GM23248 (cell line): ENCODE measurements at regions not wholly inside any gene's neighbourhood (a gene's known extent, or its start where the extent isn't known, plus 50 kb on each side); places are given as distances from the start of the nearest gene placed in this dataset.
A peak's percentile ranks its signal among the peaks of the same experiment; 100 is the strongest.

Experiments used
- DNase-seq: peaks from one replicate; pipeline ENCODE4 v3.0.0-alpha.2; 2015
- H2AFZ ChIP-seq: fragments of 200-600 bp; sonication (generic); 2 replicates; pipeline ENCODE4 v1.6.1; 2016; ENCODE audit warnings: antibody characterized with exemption
- H3F3A ChIP-seq: fragments of 200-600 bp; sonication (generic); 2 replicates; pipeline ENCODE4 v1.6.1; 2016; ENCODE audit warnings: mild to moderate bottlenecking, antibody characterized with exemption, mixed run types; ENCODE audit not compliant: insufficient read depth
- H3K27ac ChIP-seq: fragments of 200-600 bp; sonication (generic); 2 replicates; pipeline ENCODE4 v1.5.1; 2016; ENCODE audit warnings: mild to moderate bottlenecking
- H3K27me3 ChIP-seq: fragments of 200-600 bp; sonication (generic); replicated peaks from 2 replicates; pipeline ENCODE4 v1.6.1; 2016; ENCODE audit warnings: mild to moderate bottlenecking; ENCODE audit not compliant: insufficient read depth
- H3K36me3 ChIP-seq: fragments of 200-600 bp; sonication (generic); 2 replicates; pipeline ENCODE4 v1.6.1; 2016; ENCODE audit warnings: low read depth, mild to moderate bottlenecking
- H3K4me1 ChIP-seq: fragments of 200-600 bp; sonication (generic); 2 replicates; pipeline ENCODE4 v1.6.1; 2016; ENCODE audit warnings: mild to moderate bottlenecking; ENCODE audit not compliant: insufficient read depth
- H3K4me2 ChIP-seq: fragments of 200-600 bp; sonication (generic); one replicate; pipeline ENCODE4 v1.6.1; 2016; ENCODE audit warnings: mild to moderate bottlenecking; ENCODE audit not compliant: unreplicated experiment
- H3K4me3 ChIP-seq: fragments of 200-600 bp; sonication (generic); 2 replicates; pipeline ENCODE4 v1.5.1; 2016; ENCODE audit warnings: mild to moderate bottlenecking
- H3K79me2 ChIP-seq: fragments of 200-600 bp; sonication (generic); 2 replicates; pipeline ENCODE4 v1.6.1; 2016; ENCODE audit warnings: mild to moderate bottlenecking; ENCODE audit not compliant: insufficient read depth
- H3K9ac ChIP-seq: fragments of 200-600 bp; sonication (generic); 2 replicates; pipeline ENCODE4 v1.6.1; 2016; ENCODE audit warnings: mild to moderate bottlenecking
- H3K9me2 ChIP-seq: fragments of 200-600 bp; sonication (generic); 2 replicates; pipeline ENCODE4 v1.6.1; 2016; ENCODE audit warnings: mixed run types, mild to moderate bottlenecking, moderate library complexity; ENCODE audit not compliant: insufficient read depth
- H3K9me3 ChIP-seq: fragments of 200-600 bp; sonication (generic); one replicate; pipeline ENCODE4 v1.6.1; 2017; ENCODE audit warnings: low read depth
- H4K20me1 ChIP-seq: fragments of 200-600 bp; sonication (generic); 2 replicates; pipeline ENCODE4 v1.6.0; 2016; ENCODE audit not compliant: insufficient read depth
- EZH2 ChIP-seq: fragments of 200-600 bp; sonication (generic); IDR thresholded peaks from 2 replicates; pipeline ENCODE4 v1.6.1; 2018; ENCODE audit warnings: antibody characterized with exemption, mild to moderate bottlenecking; ENCODE audit not compliant: insufficient read depth, poor library complexity, severe bottlenecking
- EZH2phosphoT487 ChIP-seq: fragments of 200-600 bp; sonication (generic); IDR thresholded peaks from 2 replicates; pipeline ENCODE4 v1.6.1; 2018; ENCODE audit warnings: antibody characterized with exemption, moderate library complexity, mild to moderate bottlenecking, low read depth; ENCODE audit not compliant: insufficient read depth
- WGBS, 2 experiments: methylation state at CpG; one replicate each; pipeline ENCODE4 v1.1.6; 2015 to 2017; ENCODE audit warnings: low lambda C conversion rate in 2 of 2, low coverage in 1 of 2; ENCODE audit errors: missing lambda C conversion rate in 2 of 2; 5-methylcytosine and 5-hydroxymethylcytosine counted together
- in situ Hi-C: fragments of 300-500 bp; cut with MboI; formaldehyde crosslinking; loops from 2 replicates; pipeline ENCODE4 v1.15.0; 2020

DNA sequence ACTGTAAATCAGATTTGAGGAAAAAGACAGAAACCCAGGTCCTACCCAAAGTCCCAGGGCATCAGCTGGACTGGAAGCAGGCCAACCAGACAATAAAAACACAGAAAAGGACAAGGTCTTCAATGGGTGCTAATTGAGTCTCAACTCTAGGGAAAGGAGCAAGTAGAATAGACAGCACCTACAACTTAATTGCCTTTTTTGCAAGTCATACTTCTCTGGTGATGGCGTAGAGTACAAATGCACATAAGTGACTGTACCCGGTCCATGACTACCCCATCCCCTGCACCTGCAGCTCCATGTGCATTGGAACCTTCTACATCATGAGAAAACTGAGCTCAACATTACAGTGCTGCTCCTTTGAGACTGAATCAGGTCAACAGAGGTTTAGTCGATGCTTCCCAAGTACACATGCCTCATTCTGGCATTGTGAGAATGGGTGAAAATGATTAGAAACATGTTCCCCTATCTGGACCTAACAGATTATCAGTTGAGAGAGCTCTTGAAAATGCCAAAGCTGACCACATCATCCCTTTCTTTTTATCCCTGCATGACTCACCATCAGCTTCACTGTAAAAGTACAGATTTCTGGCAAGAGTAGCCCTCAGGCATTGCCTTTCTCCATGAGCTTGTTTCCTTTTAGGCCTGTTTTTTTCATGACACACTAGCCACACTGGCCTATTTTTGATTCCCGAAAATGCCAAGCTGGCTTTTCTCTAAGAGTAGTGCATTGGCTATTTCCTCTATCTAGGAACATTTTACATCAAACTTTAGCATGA lies 298.3 kb downstream of the HS3ST1 start:
- no peaks in the 10 kb centered on the region for H3K79me2 ChIP-seq
- H3K27me3 ChIP-seq = no peaks in the 10 kb centered on the region
- H2AFZ ChIP-seq = no peak overlapping the region
- no peaks in the 10 kb centered on the region for H3K36me3 ChIP-seq
- H3K9me2 ChIP-seq = no peaks in the 10 kb centered on the region
- WGBS, 2 experiments = 13 to 21% methylated on average over 4 of the region's 4 CpGs
- in situ Hi-C loops = no loop called here
- no peaks in the 10 kb centered on the region for H3F3A ChIP-seq
- peak; percentile 8 for DNase-seq
- no peaks in the 10 kb centered on the region for H4K20me1 ChIP-seq
- H3K9ac ChIP-seq = no peak overlapping the region
- no peaks in the 10 kb centered on the region for H3K4me1 ChIP-seq
- no peak overlapping the region for H3K27ac ChIP-seq
- TF ChIP-seq EZH2 (no peak), EZH2phosphoT487 (no peak)
- no peak overlapping the region for H3K4me3 ChIP-seq
- no peaks in the 10 kb centered on the region for H3K9me3 ChIP-seq
- H3K4me2 ChIP-seq = no peak overlapping the region

- TF ChIP-seq EZH2 (no peak), EZH2phosphoT487 (no peak)
- no peak overlapping the region for H2AFZ ChIP-seq
- in situ Hi-C loops = no loop called here
- no peaks in the 10 kb centered on the region for H3K27me3 ChIP-seq
- no peaks in the 10 kb centered on the region for H4K20me1 ChIP-seq
- 27 to 28% methylated on average over 2 of the region's 2 CpGs for WGBS, 2 experiments
- H3K4me2 ChIP-seq = no peak overlapping the region
- H3K36me3 ChIP-seq = no peaks in the 10 kb centered on the region
- no peaks in the 10 kb centered on the region for H3K79me2 ChIP-seq
- DNase-seq = no peak
- H3K9me2 ChIP-seq = no peaks in the 10 kb centered on the region
- no peaks in the 10 kb centered on the region for H3K4me1 ChIP-seq
- H3K4me3 ChIP-seq = no peak overlapping the region
- no peak overlapping the region for H3K9ac ChIP-seq
- no peaks in the 10 kb centered on the region for H3K9me3 ChIP-seq
- H3K27ac ChIP-seq = no peak overlapping the region
- no peaks in the 10 kb centered on the region for H3F3A ChIP-seq
These were observed 308.3 kb downstream of the HS3ST1 start for GRCh38 chr4:11120435-11120834.

GRCh38 chr4:11119474-11119873 lies 309.2 kb downstream of the HS3ST1 start:
- in situ Hi-C loops = no loop called here
- no peaks in the 10 kb centered on the region for H4K20me1 ChIP-seq
- no peaks in the 10 kb centered on the region for H3K79me2 ChIP-seq
- no peak overlapping the region for H2AFZ ChIP-seq
- H3K4me3 ChIP-seq = no peak overlapping the region
- no peaks in the 10 kb centered on the region for H3K27me3 ChIP-seq
- no peaks in the 10 kb centered on the region for H3F3A ChIP-seq
- no peak for DNase-seq
- H3K4me1 ChIP-seq = no peaks in the 10 kb centered on the region
- no peak overlapping the region for H3K9ac ChIP-seq
- no peaks in the 10 kb centered on the region for H3K36me3 ChIP-seq
- no peak for TF ChIP-seq EZH2phosphoT487
- no peak for TF ChIP-seq EZH2
- H3K4me2 ChIP-seq = no peak overlapping the region
- WGBS, 2 experiments = 37 to 46% methylated on average over 1 of the region's 1 CpG
- H3K9me2 ChIP-seq = no peaks in the 10 kb centered on the region
- no peaks in the 10 kb centered on the region for H3K9me3 ChIP-seq
- H3K27ac ChIP-seq = no peak overlapping the region

- Histone ChIP-seq H3F3A (no peaks in the 10 kb centered on the region), H3K9me2 (no peaks in the 10 kb centered on the region), H4K20me1 (no peaks in the 10 kb centered on the region), H3K4me3 (no peak overlapping the region), H3K36me3 (no peaks in the 10 kb centered on the region), H3K9me3 (no peaks in the 10 kb centered on the region), H3K79me2 (no peaks in the 10 kb centered on the region), H3K4me1 (no peaks in the 10 kb centered on the region), H3K9ac (no peak overlapping the region), H3K4me2 (no peak overlapping the region), H3K27ac (no peak overlapping the region), H2AFZ (no peak overlapping the region), H3K27me3 (no peaks in the 10 kb centered on the region)
- 12 to 17% methylated on average over 2 of the region's 2 CpGs for WGBS, 2 experiments
- no peak for TF ChIP-seq EZH2phosphoT487
- TF ChIP-seq EZH2 = no peak
- in situ Hi-C loops = no loop called here
- no peak for DNase-seq
These were observed 310.2 kb downstream of the HS3ST1 start for GRCh38 chr4:11118513-11118912.

GRCh38 chr4:11116940-11117339 lies 311.8 kb downstream of the HS3ST1 start:
- no peaks in the 10 kb centered on the region for H3K36me3 ChIP-seq
- no peak overlapping the region for H3K4me3 ChIP-seq
- no peaks in the 10 kb centered on the region for H4K20me1 ChIP-seq
- H3K27ac ChIP-seq = no peak overlapping the region
- 38 to 43% methylated on average over 8 of the region's 8 CpGs for WGBS, 2 experiments
- H3K79me2 ChIP-seq = no peaks in the 10 kb centered on the region
- in situ Hi-C loops = no loop called here
- TF ChIP-seq EZH2 = no peak
- TF ChIP-seq EZH2phosphoT487 = no peak
- no peak overlapping the region for H3K4me2 ChIP-seq
- DNase-seq = no peak
- H3K9ac ChIP-seq = no peak overlapping the region
- H3K4me1 ChIP-seq = no peaks in the 10 kb centered on the region
- H3K9me3 ChIP-seq = no peaks in the 10 kb centered on the region
- H2AFZ ChIP-seq = no peak overlapping the region
- H3F3A ChIP-seq = no peaks in the 10 kb centered on the region
- H3K27me3 ChIP-seq = no peaks in the 10 kb centered on the region
- H3K9me2 ChIP-seq = no peaks in the 10 kb centered on the region
